K562 (cell line): ENCODE measurements at regions not wholly inside any gene's neighbourhood (a gene's known extent, or its start where the extent isn't known, plus 50 kb on each side); places are given as distances from the start of the nearest gene placed in this dataset.

ENCODE experiments used
- ARID4B ChIP-seq: sonication (generic); formaldehyde crosslinking; IDR thresholded peaks from 2 replicates; pipeline ENCODE4 v1.8.0; 2022; ENCODE audit warnings: mild to moderate bottlenecking, missing genetic modification reagents
- COPS2 ChIP-seq: fragments of 450-650 bp; conservative IDR thresholded peaks from 2 replicates; pipeline ENCODE4 v1.6.1; 2016; ENCODE audit warnings: mild to moderate bottlenecking, moderate library complexity
- DMBX1 ChIP-seq: fragments of 250-450 bp; sonication (Bioruptor Pico); IDR thresholded peaks from 2 replicates; pipeline ENCODE4 v1.8.0; 2022; ENCODE audit warnings: inconsistent platforms, mild to moderate bottlenecking, moderate library complexity, borderline replicate concordance
- GABPB1 ChIP-seq: sonication (generic); formaldehyde crosslinking; IDR thresholded peaks from 2 replicates; pipeline ENCODE4 v1.8.0; 2022; ENCODE audit warnings: mild to moderate bottlenecking, missing genetic modification reagents
- GTF2F1 ChIP-seq: IDR thresholded peaks from 2 replicates; pipeline ENCODE4 v1.6.1; 2011; ENCODE audit warnings: low read depth, low read length, improper control_type of control experiment
- HINFP ChIP-seq: fragments of 450-650 bp; conservative IDR thresholded peaks from 2 replicates; pipeline ENCODE4 v1.6.1; 2016; ENCODE audit warnings: missing genetic modification characterization, low read depth, mild to moderate bottlenecking, control low read depth, missing compliant biosample characterization
- HMG20B ChIP-seq: fragments of 250-450 bp; sonication (Bioruptor Pico); IDR thresholded peaks from 2 replicates; pipeline ENCODE4 v1.5.0; 2021; ENCODE audit warnings: mild to moderate bottlenecking
- ZBTB2 ChIP-seq: fragments of 450-650 bp; IDR thresholded peaks from 2 replicates; pipeline ENCODE4 v1.6.1; 2016; ENCODE audit warnings: antibody characterized with exemption
- ZNF780A ChIP-seq: fragments of 250-450 bp; sonication (Bioruptor Pico); IDR thresholded peaks from 2 replicates; pipeline ENCODE4 v1.5.0; 2021; ENCODE audit warnings: mild to moderate bottlenecking

GRCh38 chr10:126842356-126842755, 62.9 kb upstream of the DOCK1 start (continued):
- TF ChIP-seq ARID4B (no peak), HMG20B (CRISPR knock-in tag) (no peak), GABPB1 (CRISPR knock-in tag) (no peak), GTF2F1 (no peak), ZBTB2 (no peak), DMBX1 (CRISPR knock-in tag) (no peak), ZNF780A (CRISPR knock-in tag) (no peak), HINFP (tag) (no peak), COPS2 (no peak)
